MCF 10A (cell line): ENCODE measurements at regions not wholly inside any gene's neighbourhood (a gene's known extent, or its start where the extent isn't known, plus 50 kb on each side); places are given as distances from the start of the nearest gene placed in this dataset.

ENCODE experiments used
- BruUV-seq: library from RNA; stranded (reverse); fragments of 400-500 nt; replicated peaks from 2 replicates; lab custom pipeline; 2021; lab: Mats Ljungman, UMichigan
- CTCF ChIA-PET: fragments of 300-600 bp; sonication (Branson Sonifier 250); formaldehyde crosslinking; extraction: SDS; loops from one replicate; lab custom pipeline; 2021; ENCODE audit warnings: antibody characterized with exemption, inconsistent platforms; lab: Yijun Ruan, JAX
- POLR2A ChIA-PET: fragments of 300-600, 350-650 bp; sonication (Branson Sonifier 250); formaldehyde crosslinking; extraction: SDS; loops from one replicate; lab custom pipeline; 2020; ENCODE audit warnings: antibody characterized with exemption, inconsistent platforms; lab: Yijun Ruan, JAX
- DNase-seq: peaks from one replicate; pipeline ENCODE4 v3.0.0-alpha.2; 2018; ENCODE audit not compliant: unreplicated experiment
- H3K27ac Mint-ChIP-seq: one replicate; pipeline ENCODE4 v1.8.0; 2022; ENCODE audit warnings: mild to moderate bottlenecking, low read depth, mixed read lengths; ENCODE audit not compliant: unreplicated experiment
- H3K27me3 Mint-ChIP-seq: one replicate; pipeline ENCODE4 v1.8.0; 2022; ENCODE audit warnings: mixed read lengths; ENCODE audit not compliant: insufficient read depth, unreplicated experiment
- H3K36me3 Mint-ChIP-seq: one replicate; pipeline ENCODE4 v1.8.0; 2022; ENCODE audit warnings: mild to moderate bottlenecking, moderate library complexity, mixed read lengths; ENCODE audit not compliant: insufficient read depth, unreplicated experiment
- H3K4me1 Mint-ChIP-seq: one replicate; pipeline ENCODE4 v1.8.0; 2022; ENCODE audit warnings: mixed read lengths; ENCODE audit not compliant: insufficient read depth, unreplicated experiment
- H3K4me3 Mint-ChIP-seq: one replicate; pipeline ENCODE4 v1.8.0; 2022; ENCODE audit warnings: mild to moderate bottlenecking, moderate library complexity, mixed read lengths; ENCODE audit not compliant: unreplicated experiment
- H3K9me3 Mint-ChIP-seq: one replicate; pipeline ENCODE4 v1.8.0; 2022; ENCODE audit warnings: mixed read lengths; ENCODE audit not compliant: unreplicated experiment
- intact Hi-C: fragments of 100-400 bp; cut with micrococcal nuclease; formaldehyde crosslinking; loops from 2 replicates; pipeline ENCODE4 v1.14.1; 2022
- TF ChIP-seq, protein P1 (sequence below): fragments of 200-600 bp; IDR thresholded peaks from one replicate; pipeline ENCODE4 v1.8.0; 2022; ENCODE audit warnings: antibody characterized with exemption, mild to moderate bottlenecking; ENCODE audit not compliant: unreplicated experiment

DNA sequence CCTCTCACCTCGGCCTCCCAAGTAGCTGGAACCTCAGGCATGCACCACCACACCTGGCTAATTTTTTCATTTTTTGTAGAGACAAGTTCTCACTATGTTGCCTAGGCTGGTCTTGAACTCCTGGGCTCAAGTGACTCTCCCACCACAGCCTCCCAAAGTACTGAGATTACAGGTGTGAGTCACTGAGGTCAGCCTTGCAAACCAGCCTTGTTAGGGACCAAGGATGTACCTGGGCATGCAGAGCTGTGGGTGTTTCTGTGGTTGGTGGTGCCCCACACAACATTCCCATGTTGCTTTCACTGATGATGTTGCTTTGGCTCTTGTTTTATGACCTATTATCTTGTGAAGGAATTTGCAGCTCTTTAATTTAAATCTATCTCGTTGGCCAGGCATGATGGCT, 54.8 kb downstream of the OTUD1 start:
- Mint-ChIP-seq H3K4me1 (no peaks in the 10 kb centered on the region), H3K27ac (no peak overlapping the region), H3K4me3 (no peak overlapping the region), H3K36me3 (no peaks in the 10 kb centered on the region), H3K9me3 (no peaks in the 10 kb centered on the region), H3K27me3 (no peaks in the 10 kb centered on the region)
- intact Hi-C loops, result no loop called here
- POLR2A ChIA-PET, result interaction anchor here (0.7 to 1.4 kb wide), 2 partner anchors 32 to 187 kb away, joined by 3 read pairs; no protein-coding TSS in a partner anchor
- no TSS peak for BruUV-seq
- CTCF ChIA-PET, result interaction anchor here (0.6 to 1.2 kb wide), 3 partner anchors 12 to 866 kb away, joined by 3 to 4 read pairs (median 3); no protein-coding TSS in a partner anchor
- DNase-seq, result no peak
- TF ChIP-seq, protein P1, sequence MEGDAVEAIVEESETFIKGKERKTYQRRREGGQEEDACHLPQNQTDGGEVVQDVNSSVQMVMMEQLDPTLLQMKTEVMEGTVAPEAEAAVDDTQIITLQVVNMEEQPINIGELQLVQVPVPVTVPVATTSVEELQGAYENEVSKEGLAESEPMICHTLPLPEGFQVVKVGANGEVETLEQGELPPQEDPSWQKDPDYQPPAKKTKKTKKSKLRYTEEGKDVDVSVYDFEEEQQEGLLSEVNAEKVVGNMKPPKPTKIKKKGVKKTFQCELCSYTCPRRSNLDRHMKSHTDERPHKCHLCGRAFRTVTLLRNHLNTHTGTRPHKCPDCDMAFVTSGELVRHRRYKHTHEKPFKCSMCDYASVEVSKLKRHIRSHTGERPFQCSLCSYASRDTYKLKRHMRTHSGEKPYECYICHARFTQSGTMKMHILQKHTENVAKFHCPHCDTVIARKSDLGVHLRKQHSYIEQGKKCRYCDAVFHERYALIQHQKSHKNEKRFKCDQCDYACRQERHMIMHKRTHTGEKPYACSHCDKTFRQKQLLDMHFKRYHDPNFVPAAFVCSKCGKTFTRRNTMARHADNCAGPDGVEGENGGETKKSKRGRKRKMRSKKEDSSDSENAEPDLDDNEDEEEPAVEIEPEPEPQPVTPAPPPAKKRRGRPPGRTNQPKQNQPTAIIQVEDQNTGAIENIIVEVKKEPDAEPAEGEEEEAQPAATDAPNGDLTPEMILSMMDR, result no peak

DNA sequence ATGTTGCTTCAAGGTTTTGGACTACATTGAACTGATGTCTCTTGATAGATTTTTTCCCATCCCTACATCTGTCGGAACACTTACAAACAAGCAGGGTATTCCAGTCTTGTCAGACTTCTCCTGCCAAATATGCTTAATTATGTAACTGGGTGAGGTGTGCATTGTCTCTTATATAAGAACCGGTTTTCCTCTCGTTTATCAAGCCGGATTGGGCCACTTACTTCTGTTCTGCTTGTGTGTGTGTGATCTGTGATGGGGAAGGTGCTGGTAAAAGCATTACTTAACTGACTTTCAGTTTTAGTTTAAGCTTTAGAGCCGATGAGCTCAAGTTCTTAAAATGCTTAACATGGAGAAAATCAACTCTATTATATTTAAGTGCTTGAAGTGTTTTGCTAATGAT, 57.9 kb downstream of the OTUD1 start:
- intact Hi-C loops, result no loop called here
- Mint-ChIP-seq H3K9me3 (no peaks in the 10 kb centered on the region), H3K4me1 (no peaks in the 10 kb centered on the region), H3K4me3 (no peak overlapping the region), H3K27me3 (no peaks in the 10 kb centered on the region), H3K27ac (no peak overlapping the region), H3K36me3 (no peaks in the 10 kb centered on the region)
- no TSS peak for BruUV-seq
- no peak for DNase-seq
- TF ChIP-seq, protein P1, result no peak
- CTCF ChIA-PET, result interaction anchor here (0.7 to 1.6 kb wide), 3 partner anchors 30 to 182 kb away, joined by 3 to 8 read pairs (median 3); no protein-coding TSS in a partner anchor
- POLR2A ChIA-PET, result interaction anchor here (0.7 to 1.6 kb wide), 2 partner anchors 9 to 42 kb away, joined by 3 read pairs; no protein-coding TSS in a partner anchor

DNA sequence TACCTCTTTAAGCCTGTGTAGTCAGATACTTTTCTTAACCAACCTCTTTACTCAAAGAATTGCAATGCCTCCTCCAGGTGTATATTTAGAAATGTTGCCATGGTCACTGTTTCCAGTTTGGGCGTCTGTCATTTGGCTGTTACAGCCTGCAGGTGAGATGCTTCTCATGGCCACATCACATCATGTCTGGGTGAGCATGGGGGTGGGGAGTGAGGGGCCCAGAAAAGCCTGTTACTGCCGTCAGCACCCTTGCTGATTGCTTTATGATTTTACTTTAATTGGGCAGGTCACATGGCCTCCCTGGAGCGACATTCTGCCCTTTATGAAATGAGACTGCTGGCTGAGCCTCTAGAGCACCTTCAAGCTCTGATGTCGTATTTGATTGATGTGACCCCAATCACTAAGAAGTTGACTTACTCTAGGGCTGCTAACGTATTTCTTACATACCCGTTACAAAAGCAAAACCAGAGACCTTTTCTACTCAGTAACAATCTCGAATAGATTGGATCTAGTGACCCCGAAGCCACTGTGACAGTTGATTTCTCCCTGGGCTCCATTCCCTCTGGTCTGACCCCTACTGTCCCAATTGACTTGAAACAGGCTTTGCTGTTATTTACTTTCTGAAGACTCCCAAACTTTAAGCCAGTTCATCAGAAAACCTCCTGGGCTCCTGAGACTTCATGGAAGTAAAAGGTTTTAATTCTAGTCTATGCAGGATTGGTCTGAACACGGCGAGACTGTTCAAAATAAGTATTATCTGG, 60.7 kb downstream of the OTUD1 start:
- TF ChIP-seq, protein P1, result no peak
- POLR2A ChIA-PET, result no interaction called here
- intact Hi-C loops, result no loop called here
- H3K4me3 Mint-ChIP-seq, result no peak overlapping the region
- CTCF ChIA-PET, result interaction anchor here (0.6 to 3.0 kb wide), 4 partner anchors 36 to 185 kb away, joined by 3 to 13 read pairs (median 4); no protein-coding TSS in a partner anchor
- no TSS peak for BruUV-seq
- no peak for DNase-seq
- H3K36me3 Mint-ChIP-seq, result no peaks in the 10 kb centered on the region
- H3K27ac Mint-ChIP-seq, result no peak overlapping the region
- no peaks in the 10 kb centered on the region for H3K4me1 Mint-ChIP-seq
- H3K27me3 Mint-ChIP-seq, result no peaks in the 10 kb centered on the region
- H3K9me3 Mint-ChIP-seq, result no peaks in the 10 kb centered on the region

DNA sequence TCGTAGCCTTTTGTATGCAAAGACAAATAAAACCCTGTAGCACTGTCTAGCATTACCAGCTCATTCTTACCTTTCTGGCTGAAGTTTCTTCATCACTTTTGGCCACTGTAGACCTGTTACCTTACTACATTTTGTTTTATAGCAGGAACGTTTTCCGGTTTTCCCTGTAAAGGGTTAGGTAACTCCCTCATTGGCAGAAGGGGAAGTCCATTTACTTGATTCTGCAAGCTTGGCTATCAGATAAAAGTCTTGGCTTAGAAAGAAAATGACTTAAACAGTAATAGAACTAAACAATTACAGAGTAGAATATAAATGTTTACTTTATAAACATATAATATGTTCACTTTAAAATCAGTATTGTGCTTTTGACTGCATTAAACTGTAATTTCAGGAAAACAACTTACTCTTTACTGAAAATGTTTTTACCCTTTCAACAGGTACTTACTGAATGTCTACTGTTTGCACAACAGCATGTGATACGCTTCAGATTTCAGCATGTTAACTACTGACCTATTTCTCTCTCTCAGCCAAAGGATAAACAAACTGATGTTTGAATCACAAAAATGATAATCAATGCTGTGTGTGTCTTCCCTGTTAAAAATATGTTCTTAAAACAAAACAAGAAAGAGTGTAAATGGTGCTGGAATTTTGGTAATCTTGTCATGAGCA, 67.1 kb downstream of the OTUD1 start:
- no peak overlapping the region for H3K27ac Mint-ChIP-seq
- TF ChIP-seq, protein P1, result no peak
- intact Hi-C loops, result no loop called here
- H3K36me3 Mint-ChIP-seq, result no peaks in the 10 kb centered on the region
- DNase-seq, result no peak
- BruUV-seq, result no TSS peak
- no peak overlapping the region for H3K4me3 Mint-ChIP-seq
- CTCF ChIA-PET, result interaction anchor here (0.6 kb wide), 1 partner anchor 10 kb away, joined by 3 read pairs; no protein-coding TSS in a partner anchor
- POLR2A ChIA-PET, result interaction anchor here (1.0 kb wide), 1 partner anchor 9 kb away, joined by 3 read pairs; no protein-coding TSS in a partner anchor
- peaks cover 8% of the 10 kb centered on the region for H3K9me3 Mint-ChIP-seq
- H3K4me1 Mint-ChIP-seq, result no peaks in the 10 kb centered on the region
- no peaks in the 10 kb centered on the region for H3K27me3 Mint-ChIP-seq
